GM19023 (cell line): ENCODE measurements at regions not wholly inside any gene's neighbourhood (a gene's known extent, or its start where the extent isn't known, plus 50 kb on each side); places are given as distances from the start of the nearest gene placed in this dataset.
"Not testable (repeated sequence)": the region's sequence is repeated elsewhere in the genome, so short reads cannot be mapped to it uniquely, and the experiment has no call there.

Experiments
- ATAC-seq: cut with Tn5 transposase; IDR thresholded peaks from one replicate; pipeline ENCODE4 v1.9.1; 2021; ENCODE audit warnings: mild to moderate bottlenecking, moderate library complexity; ENCODE audit not compliant: unreplicated experiment

GRCh38 chr3:5677555-5677954 lies 490.0 kb downstream of the EDEM1 start:
- no peak for ATAC-seq

- ATAC-seq, result no peak
Observed at GRCh38 chr3:5678248-5678647, 490.7 kb downstream of the EDEM1 start.

GRCh38 chr3:5678844-5679243 lies 491.3 kb downstream of the EDEM1 start:
- no peak for ATAC-seq

GRCh38 chr3:5687230-5687629 lies 499.7 kb downstream of the EDEM1 start:
- no peak for ATAC-seq

GRCh38 chr3:5690490-5690889 lies 503.0 kb downstream of the EDEM1 start:
- ATAC-seq, result no peak

- ATAC-seq, result no peak
Observed at GRCh38 chr3:5690904-5691532, 503.5 kb downstream of the EDEM1 start.

- ATAC-seq, result no peak
Observed at GRCh38 chr3:5692446-5692845, 504.9 kb downstream of the EDEM1 start.

GRCh38 chr3:5694266-5694665 lies 506.8 kb downstream of the EDEM1 start:
- ATAC-seq, result no peak

GRCh38 chr3:5698851-5699250 lies 511.3 kb downstream of the EDEM1 start:
- ATAC-seq, result no peak

- ATAC-seq, result no peak
Observed at GRCh38 chr3:5699313-5699712, 511.8 kb downstream of the EDEM1 start.

GRCh38 chr3:5699811-5700210 lies 512.3 kb downstream of the EDEM1 start:
- no peak for ATAC-seq

GRCh38 chr3:5701005-5701404 lies 513.5 kb downstream of the EDEM1 start:
- ATAC-seq, result not testable (repeated sequence)

- no peak for ATAC-seq
Observed at GRCh38 chr3:5707794-5708193, 520.3 kb downstream of the EDEM1 start.

GRCh38 chr3:5709714-5710113 lies 522.2 kb downstream of the EDEM1 start:
- no peak for ATAC-seq

- ATAC-seq, result no peak
Observed at GRCh38 chr3:5710718-5711117, 523.2 kb downstream of the EDEM1 start.

GRCh38 chr3:5717254-5717653 lies 529.7 kb downstream of the EDEM1 start:
- ATAC-seq, result no peak

- ATAC-seq, result not testable (repeated sequence)
Observed at GRCh38 chr3:5719668-5720067, 532.2 kb downstream of the EDEM1 start.

- no peak for ATAC-seq
Observed at GRCh38 chr3:5725801-5726200, 538.3 kb downstream of the EDEM1 start.

GRCh38 chr3:5726621-5727020 lies 539.1 kb downstream of the EDEM1 start:
- ATAC-seq, result no peak

- no peak for ATAC-seq
Observed at GRCh38 chr3:5727743-5728484, 540.4 kb downstream of the EDEM1 start.

- no peak for ATAC-seq
Observed at GRCh38 chr3:5729852-5730251, 542.3 kb downstream of the EDEM1 start.

GRCh38 chr3:5731100-5731499 lies 543.6 kb downstream of the EDEM1 start:
- no peak for ATAC-seq

GRCh38 chr3:5732081-5732480 lies 544.6 kb downstream of the EDEM1 start:
- ATAC-seq, result no peak
